HG03097 (cell line): ENCODE measurements at regions not wholly inside any gene's neighbourhood (a gene's known extent, or its start where the extent isn't known, plus 50 kb on each side); places are given as distances from the start of the nearest gene placed in this dataset.

ENCODE experiments used
- ATAC-seq: cut with Tn5 transposase; IDR thresholded peaks from one replicate; pipeline ENCODE4 v1.9.1; 2021; ENCODE audit not compliant: unreplicated experiment, low FRiP score

- ATAC-seq: no peak
These were observed 1506.5 kb downstream of the TBC1D22A start for GRCh38 chr22:48268771-48269552.

GRCh38 chr22:48268293-48268692, 1505.8 kb downstream of the TBC1D22A start:
- ATAC-seq: no peak

- no peak for ATAC-seq
These were observed 1505.2 kb downstream of the TBC1D22A start for GRCh38 chr22:48267681-48268080.

- no peak for ATAC-seq
These were observed 1502.7 kb downstream of the TBC1D22A start for GRCh38 chr22:48265000-48265625.

- ATAC-seq: no peak
These were observed 1502.1 kb downstream of the TBC1D22A start for GRCh38 chr22:48264586-48264985.

GRCh38 chr22:48263791-48264351, 1501.4 kb downstream of the TBC1D22A start:
- no peak for ATAC-seq

- ATAC-seq: no peak
These were observed 1500.9 kb downstream of the TBC1D22A start for GRCh38 chr22:48263431-48263765.

- no peak for ATAC-seq
These were observed 1500.4 kb downstream of the TBC1D22A start for GRCh38 chr22:48262596-48263430.

- ATAC-seq: no peak
These were observed 1499.3 kb downstream of the TBC1D22A start for GRCh38 chr22:48261706-48262105.

- ATAC-seq: no peak
These were observed 1498.7 kb downstream of the TBC1D22A start for GRCh38 chr22:48261048-48261621.

- ATAC-seq: no peak
These were observed 1497.7 kb downstream of the TBC1D22A start for GRCh38 chr22:48259991-48260670.

GRCh38 chr22:48258811-48259210, 1496.4 kb downstream of the TBC1D22A start:
- no peak for ATAC-seq

GRCh38 chr22:48258064-48258701, 1495.7 kb downstream of the TBC1D22A start:
- no peak for ATAC-seq

GRCh38 chr22:48257685-48258055, 1495.2 kb downstream of the TBC1D22A start:
- no peak for ATAC-seq

GRCh38 chr22:48256776-48257684, 1494.6 kb downstream of the TBC1D22A start:
- no peak for ATAC-seq

- no peak for ATAC-seq
These were observed 1493.7 kb downstream of the TBC1D22A start for GRCh38 chr22:48256041-48256739.

- no peak for ATAC-seq
These were observed 1491.9 kb downstream of the TBC1D22A start for GRCh38 chr22:48254311-48254873.

- no peak for ATAC-seq
These were observed 1491.1 kb downstream of the TBC1D22A start for GRCh38 chr22:48253573-48253972.
